ENCODE measurements at regions not wholly inside any gene's neighbourhood (a gene's known extent, or its start where the extent isn't known, plus 50 kb on each side); places are given as distances from the start of the nearest gene placed in this dataset.
"Not testable (repeated sequence)": the region's sequence is repeated elsewhere in the genome, so short reads cannot be mapped to it uniquely, and the experiment has no call there.

GRCh38 chr7:153405704-153406485, 646.3 kb upstream of the DPP6 start:
- Mint-ChIP-seq H3K27me3 (no peaks in the 10 kb centered on the region), H3K4me3 (no peak overlapping the region), H3K4me1 (ENCODE audit: unreplicated experiment) (no peaks in the 10 kb centered on the region), H3K27ac (no peak overlapping the region), H3K36me3 (no peaks in the 10 kb centered on the region), H3K9me3 (peaks cover 22% of the 10 kb centered on the region)
- no peak for TF ChIP-seq CTCF (conservative IDR thresholded peaks at IDR 0.05)
- no peak for DNase-seq (ENCODE audit: extremely low spot score, unreplicated experiment)

GRCh38 chr7:153406486-153406872, 645.7 kb upstream of the DPP6 start:
- no peaks in the 10 kb centered on the region for H3K4me1 Mint-ChIP-seq (ENCODE audit: unreplicated experiment)
- H3K9me3 Mint-ChIP-seq: peaks cover 26% of the 10 kb centered on the region
- TF ChIP-seq CTCF (conservative IDR thresholded peaks at IDR 0.05): no peak
- H3K4me3 Mint-ChIP-seq: no peak overlapping the region
- no peaks in the 10 kb centered on the region for H3K36me3 Mint-ChIP-seq
- DNase-seq (ENCODE audit: extremely low spot score, unreplicated experiment): no peak
- no peaks in the 10 kb centered on the region for H3K27me3 Mint-ChIP-seq
- H3K27ac Mint-ChIP-seq: no peak overlapping the region

GRCh38 chr7:153407291-153408046, 644.7 kb upstream of the DPP6 start:
- no peaks in the 10 kb centered on the region for H3K4me1 Mint-ChIP-seq (ENCODE audit: unreplicated experiment)
- DNase-seq (ENCODE audit: extremely low spot score, unreplicated experiment): no peak
- no peak for TF ChIP-seq CTCF (conservative IDR thresholded peaks at IDR 0.05)
- H3K4me3 Mint-ChIP-seq: no peak overlapping the region
- H3K36me3 Mint-ChIP-seq: no peaks in the 10 kb centered on the region
- no peaks in the 10 kb centered on the region for H3K27me3 Mint-ChIP-seq
- no peak overlapping the region for H3K27ac Mint-ChIP-seq
- peaks cover 31% of the 10 kb centered on the region for H3K9me3 Mint-ChIP-seq

- no peak for DNase-seq (ENCODE audit: extremely low spot score, unreplicated experiment)
- Mint-ChIP-seq H3K27me3 (no peaks in the 10 kb centered on the region), H3K9me3 (peaks cover 33% of the 10 kb centered on the region), H3K27ac (no peak overlapping the region), H3K4me1 (ENCODE audit: unreplicated experiment) (no peaks in the 10 kb centered on the region), H3K4me3 (no peak overlapping the region), H3K36me3 (no peaks in the 10 kb centered on the region)
- TF ChIP-seq CTCF (conservative IDR thresholded peaks at IDR 0.05): no peak
Measured at GRCh38 chr7:153408360-153409335, 643.5 kb upstream of the DPP6 start.

GRCh38 chr7:153409567-153410342, 642.4 kb upstream of the DPP6 start:
- peaks cover 30% of the 10 kb centered on the region for H3K9me3 Mint-ChIP-seq
- H3K27me3 Mint-ChIP-seq; H3K36me3 Mint-ChIP-seq; H3K27ac Mint-ChIP-seq; H3K4me3 Mint-ChIP-seq; DNase-seq (ENCODE audit: extremely low spot score, unreplicated experiment); H3K4me1 Mint-ChIP-seq (ENCODE audit: unreplicated experiment): not testable (repeated sequence)

- DNase-seq (ENCODE audit: extremely low spot score, unreplicated experiment); H3K4me3 Mint-ChIP-seq; H3K27ac Mint-ChIP-seq; H3K4me1 Mint-ChIP-seq (ENCODE audit: unreplicated experiment); H3K27me3 Mint-ChIP-seq; H3K36me3 Mint-ChIP-seq: not testable (repeated sequence)
- H3K9me3 Mint-ChIP-seq: peaks cover 30% of the 10 kb centered on the region
Measured at GRCh38 chr7:153410997-153411642, 641.1 kb upstream of the DPP6 start.

GRCh38 chr7:153412114-153412823, 639.9 kb upstream of the DPP6 start:
- H3K9me3 Mint-ChIP-seq: peaks cover 30% of the 10 kb centered on the region
- H3K27me3 Mint-ChIP-seq; DNase-seq (ENCODE audit: extremely low spot score, unreplicated experiment); H3K27ac Mint-ChIP-seq; H3K4me1 Mint-ChIP-seq (ENCODE audit: unreplicated experiment); H3K4me3 Mint-ChIP-seq; H3K36me3 Mint-ChIP-seq: not testable (repeated sequence)

- H3K9me3 Mint-ChIP-seq: peaks cover 30% of the 10 kb centered on the region
- not testable (repeated sequence) for H3K4me3 Mint-ChIP-seq; H3K27me3 Mint-ChIP-seq; H3K4me1 Mint-ChIP-seq (ENCODE audit: unreplicated experiment); DNase-seq (ENCODE audit: extremely low spot score, unreplicated experiment); H3K36me3 Mint-ChIP-seq; H3K27ac Mint-ChIP-seq
Measured at GRCh38 chr7:153412824-153413198, 639.4 kb upstream of the DPP6 start.
